SHP77 (cell line): ENCODE measurements at regions not wholly inside any gene's neighbourhood (a gene's known extent, or its start where the extent isn't known, plus 50 kb on each side); places are given as distances from the start of the nearest gene placed in this dataset.
"Not testable (repeated sequence)": the region's sequence is repeated elsewhere in the genome, so short reads cannot be mapped to it uniquely, and the experiment has no call there.

Source experiments
- DNase-seq, 2 experiments: peaks; one replicate each; lab custom pipeline; 2025; lab: John Stamatoyannopoulos, UW

DNA sequence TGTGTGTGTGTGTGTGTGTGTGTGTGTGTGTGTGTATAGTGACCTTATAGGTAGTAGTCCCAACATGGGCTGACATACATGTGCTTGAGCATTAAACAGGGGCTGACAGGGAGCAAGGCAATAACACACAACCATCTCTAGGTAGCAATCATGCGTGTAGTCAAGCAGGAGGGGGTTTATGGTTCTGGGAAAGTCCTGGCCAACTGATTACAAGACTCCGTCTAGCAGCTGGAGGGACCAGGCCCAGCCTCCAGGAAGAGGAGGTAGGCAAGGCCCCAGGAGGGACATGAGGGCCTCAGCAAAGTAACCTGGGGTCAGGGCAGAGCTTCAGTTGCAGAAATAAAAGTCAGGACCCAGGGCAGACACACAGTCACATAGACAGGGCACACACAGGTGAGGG lies 60.6 kb upstream of the E2F3 start:
- no peak for DNase-seq

- no peak for DNase-seq
Observed at GRCh38 chr6:20341564-20341963, 60.1 kb upstream of the E2F3 start.

DNA sequence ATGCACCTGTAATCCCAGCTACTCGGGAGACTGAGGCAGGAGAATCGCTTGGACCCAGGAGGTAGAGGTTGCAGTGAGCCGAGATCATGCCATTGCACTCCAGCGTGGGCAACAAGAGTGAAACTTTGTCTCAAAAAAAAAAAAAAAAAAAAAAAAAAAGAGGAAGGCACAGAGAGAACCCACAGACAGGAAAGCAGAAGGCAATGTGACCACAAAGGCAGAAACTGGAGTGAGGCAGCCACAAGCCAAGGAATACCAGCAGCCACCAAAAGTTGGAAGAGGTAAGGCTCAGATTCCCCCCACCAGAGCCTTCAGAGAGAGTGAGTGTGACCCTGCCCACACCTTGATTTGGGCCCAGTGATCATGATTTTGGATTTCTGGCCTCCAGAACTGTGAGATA lies 54.7 kb upstream of the E2F3 start:
- DNase-seq = not testable (repeated sequence)

GRCh38 chr6:20348041-20348440 lies 53.6 kb upstream of the E2F3 start:
- DNase-seq = no peak

- DNase-seq = no peak
Observed at GRCh38 chr6:20349225-20349624, 52.5 kb upstream of the E2F3 start.

- no peak for DNase-seq
Observed at GRCh38 chr6:20350215-20350614, 51.5 kb upstream of the E2F3 start.

DNA sequence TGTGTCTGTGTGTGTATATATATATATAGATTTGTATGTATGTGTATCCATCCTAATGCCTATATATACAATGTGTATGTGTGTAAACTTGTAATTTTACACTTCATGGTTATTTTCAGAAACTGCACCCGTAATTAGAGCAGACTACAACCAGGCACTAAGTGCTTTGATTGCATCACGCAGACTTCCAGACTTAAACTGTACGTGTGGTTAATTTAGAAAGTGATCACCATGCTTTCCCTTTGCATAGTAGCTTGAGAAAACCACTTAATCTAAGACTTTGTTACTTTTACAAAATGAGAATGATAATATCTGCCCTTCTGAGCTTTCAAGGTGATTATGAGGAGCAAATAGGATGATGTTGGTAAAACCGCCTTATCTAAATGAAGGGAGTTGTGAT lies 50.1 kb upstream of the E2F3 start:
- DNase-seq = no peak
